IMR-90 (cell line): ENCODE measurements at regions not wholly inside any gene's neighbourhood (a gene's known extent, or its start where the extent isn't known, plus 50 kb on each side); places are given as distances from the start of the nearest gene placed in this dataset.

Source experiments
- ATAC-seq: fragments of 200-7000 bp; cut with Tn5 transposase; 2 replicates; pipeline ENCODE4 v1.9.1; 2020; ENCODE audit warnings: low read depth, mild to moderate bottlenecking, moderate library complexity
- BruUV-seq: library from RNA; stranded (reverse); fragments of 400-500 nt; replicated peaks from 2 replicates; lab custom pipeline; 2021; lab: Mats Ljungman, UMichigan
- CTCF ChIA-PET: fragments of 300-600 bp; formaldehyde crosslinking; extraction: SDS; loops from one replicate; lab custom pipeline; 2021; ENCODE audit warnings: antibody characterized with exemption; lab: Yijun Ruan, JAX
- POLR2A ChIA-PET: fragments of 300-600 bp; sonication (Branson Sonifier 250); formaldehyde crosslinking; loops from one replicate; lab custom pipeline; 2022; ENCODE audit warnings: antibody characterized with exemption; ENCODE audit not compliant: unreplicated experiment; lab: Charles Lee
- DNase-seq: peaks from one replicate; pipeline ENCODE4 v3.0.0; 2013
- H2AFZ ChIP-seq: replicated peaks from 2 replicates; pipeline ENCODE3; 2013; ENCODE audit warnings: low read length, mild to moderate bottlenecking; ENCODE audit not compliant: poor library complexity
- H2AK5ac ChIP-seq: 2 replicates; pipeline ENCODE4 v1.6.1; 2013; ENCODE audit warnings: low read depth, low read length, inconsistent platforms
- H2AK9ac ChIP-seq: replicated peaks from 2 replicates; pipeline ENCODE3; 2013; ENCODE audit warnings: mild to moderate bottlenecking, low read depth, low read length, moderate library complexity; ENCODE audit not compliant: poor library complexity
- H2BK120ac ChIP-seq: 2 replicates; pipeline ENCODE4 v1.6.1; 2013; ENCODE audit warnings: low read depth, low read length, inconsistent platforms
- H2BK15ac ChIP-seq: 3 replicates; pipeline ENCODE4 v1.6.1; 2013; ENCODE audit warnings: low read depth, low read length, inconsistent platforms
- H2BK20ac ChIP-seq: 2 replicates; pipeline ENCODE4 v1.6.1; 2013; ENCODE audit warnings: low read depth, mild to moderate bottlenecking, inconsistent platforms, low read length, moderate library complexity
- H2BK5ac ChIP-seq: 2 replicates; pipeline ENCODE4 v1.6.1; 2013; ENCODE audit warnings: mild to moderate bottlenecking, low read depth, low read length, inconsistent platforms; ENCODE audit not compliant: poor library complexity, severe bottlenecking
- H3K14ac ChIP-seq: replicated peaks from 2 replicates; pipeline ENCODE4 v1.6.1; 2013; ENCODE audit warnings: low read depth, low read length, inconsistent platforms
- H3K18ac ChIP-seq: 2 replicates; pipeline ENCODE4 v1.6.1; 2013; ENCODE audit warnings: low read depth, low read length, control low read depth
- H3K23ac ChIP-seq: 2 replicates; pipeline ENCODE4 v1.6.1; 2013; ENCODE audit warnings: low read depth, low read length, inconsistent platforms
- H3K27ac ChIP-seq: 2 replicates; pipeline ENCODE4 v1.5.1; 2013; ENCODE audit warnings: mild to moderate bottlenecking, control low read depth, low read length; ENCODE audit not compliant: insufficient read depth
- H3K27me3 ChIP-seq: 2 replicates; pipeline ENCODE4 v1.6.1; 2013; ENCODE audit warnings: low read length; ENCODE audit not compliant: control insufficient read depth, insufficient read depth
- H3K36me3 ChIP-seq: 2 replicates; pipeline ENCODE4 v1.6.1; 2013; ENCODE audit warnings: low read length, mixed read lengths; ENCODE audit not compliant: control insufficient read depth, insufficient read depth
- H3K4ac ChIP-seq: 2 replicates; pipeline ENCODE4 v1.6.1; 2013; ENCODE audit warnings: low read depth, low read length, inconsistent platforms
- H3K4me1 ChIP-seq: 2 replicates; pipeline ENCODE4 v1.6.1; 2013; ENCODE audit warnings: low read length, mixed read lengths; ENCODE audit not compliant: control insufficient read depth, insufficient read depth
- H3K4me2 ChIP-seq: 2 replicates; pipeline ENCODE4 v1.6.1; 2013; ENCODE audit warnings: low read depth, mild to moderate bottlenecking, control low read depth, low read length, moderate library complexity
- H3K4me3 ChIP-seq: 2 replicates; pipeline ENCODE4 v1.5.1; 2013; ENCODE audit warnings: low read depth, mild to moderate bottlenecking, control low read depth, low read length, moderate library complexity; ENCODE audit not compliant: insufficient read depth
- H3K56ac ChIP-seq: 2 replicates; pipeline ENCODE4 v1.6.1; 2013; ENCODE audit warnings: low read length, inconsistent platforms; ENCODE audit not compliant: insufficient read depth; ENCODE audit errors: extremely low read depth
- H3K79me1 ChIP-seq, 2 experiments: 2 replicates each; pipeline ENCODE4 v1.6.1; 2013; ENCODE audit warnings: low read length in 2 of 2, inconsistent platforms in 1 of 2, low read depth in 1 of 2
- H3K9ac ChIP-seq: 2 replicates; pipeline ENCODE4 v1.6.1; 2013; ENCODE audit warnings: low read depth, low read length, control low read depth
- H3K9me1 ChIP-seq: 2 replicates; pipeline ENCODE4 v1.6.1; 2013; ENCODE audit warnings: low read length, inconsistent platforms; ENCODE audit not compliant: insufficient read depth
- H3K9me3 ChIP-seq: 2 replicates; pipeline ENCODE4 v1.6.1; 2013; ENCODE audit warnings: low read length; ENCODE audit not compliant: control insufficient read depth, insufficient read depth
- H4K20me1 ChIP-seq: 2 replicates; pipeline ENCODE4 v1.6.1; 2013; ENCODE audit warnings: low read length, inconsistent platforms; ENCODE audit not compliant: insufficient read depth
- H4K5ac ChIP-seq: 2 replicates; pipeline ENCODE4 v1.6.1; 2013; ENCODE audit warnings: mild to moderate bottlenecking, low read depth, low read length, control low read depth
- H4K8ac ChIP-seq, 2 experiments: 2 replicates each; pipeline ENCODE4 v1.6.1; 2013; ENCODE audit warnings: low read depth in 2 of 2, low read length in 2 of 2, control low read depth in 1 of 2, inconsistent platforms in 1 of 2
- H4K91ac ChIP-seq: 2 replicates; pipeline ENCODE4 v1.6.1; 2013; ENCODE audit warnings: low read depth, low read length, inconsistent platforms; ENCODE audit not compliant: insufficient read depth
- BHLHE40 ChIP-seq: fragments of 150-350 bp; IDR thresholded peaks from 2 replicates; pipeline ENCODE4 v1.6.1; 2016; ENCODE audit warnings: mild to moderate bottlenecking, low read depth, low read length
- CEBPB ChIP-seq: IDR thresholded peaks from 2 replicates; pipeline ENCODE4 v1.6.1; 2012; ENCODE audit warnings: low read depth, low read length, improper control_type of control experiment
- CHD1 ChIP-seq: IDR thresholded peaks from 2 replicates; pipeline ENCODE4 v1.6.1; 2012; ENCODE audit warnings: low read depth, low read length, improper control_type of control experiment
- CTCF ChIP-seq: conservative IDR thresholded peaks from 2 replicates; pipeline ENCODE4 v1.5.1; 2012; ENCODE audit warnings: mild to moderate bottlenecking, low read depth, low read length, improper control_type of control experiment
- ELK1 ChIP-seq: fragments of 150-350 bp; IDR thresholded peaks from 2 replicates; pipeline ENCODE4 v1.6.1; 2016; ENCODE audit warnings: low read depth, mild to moderate bottlenecking, low read length, moderate library complexity, borderline replicate concordance
- FOS ChIP-seq: fragments of 150-350 bp; IDR thresholded peaks from 2 replicates; pipeline ENCODE4 v1.6.1; 2016; ENCODE audit warnings: low read depth, low read length
- MAFK ChIP-seq: IDR thresholded peaks from 2 replicates; pipeline ENCODE4 v1.6.1; 2012; ENCODE audit warnings: low read depth, low read length, improper control_type of control experiment
- MAZ ChIP-seq: IDR thresholded peaks from 2 replicates; pipeline ENCODE4 v1.6.1; 2012; ENCODE audit warnings: low read depth, mild to moderate bottlenecking, low read length, improper control_type of control experiment, moderate library complexity, borderline replicate concordance
- MXI1 ChIP-seq: IDR thresholded peaks from 2 replicates; pipeline ENCODE4 v1.6.1; 2012; ENCODE audit warnings: low read depth, mild to moderate bottlenecking, low read length, moderate library complexity, borderline replicate concordance
- NFE2L2 ChIP-seq: fragments of 150-350 bp; IDR thresholded peaks from 2 replicates; pipeline ENCODE4 v1.6.1; 2016; ENCODE audit warnings: low read depth, mild to moderate bottlenecking, low read length
- POLR2A ChIP-seq: IDR thresholded peaks from 2 replicates; pipeline ENCODE4 v1.6.1; 2012; ENCODE audit warnings: mild to moderate bottlenecking, low read depth, low read length
- RAD21 ChIP-seq: IDR thresholded peaks from 2 replicates; pipeline ENCODE4 v1.6.1; 2012; ENCODE audit warnings: low read length, improper control_type of control experiment
- RCOR1 ChIP-seq: IDR thresholded peaks from 2 replicates; pipeline ENCODE4 v1.6.1; 2012; ENCODE audit warnings: mild to moderate bottlenecking, low read length, improper control_type of control experiment; ENCODE audit not compliant: insufficient replicate concordance
- RFX5 ChIP-seq: IDR thresholded peaks from 2 replicates; pipeline ENCODE4 v1.8.0; 2012; ENCODE audit warnings: low read depth, mild to moderate bottlenecking, low read length, moderate library complexity
- SMC3 ChIP-seq: fragments of 150-350 bp; IDR thresholded peaks from 2 replicates; pipeline ENCODE4 v1.6.1; 2016; ENCODE audit warnings: low read depth, mild to moderate bottlenecking, antibody characterized with exemption, low read length, moderate library complexity
- USF2 ChIP-seq: fragments of 150-350 bp; IDR thresholded peaks from 2 replicates; pipeline ENCODE4 v1.6.1; 2017; ENCODE audit warnings: mild to moderate bottlenecking, antibody characterized with exemption, low read length, low read depth
- dilution Hi-C: fragments of 300-500 bp; cut with HindIII; formaldehyde crosslinking; loops from one replicate; pipeline ENCODE4 v1.14.3; 2018; ENCODE audit warnings: low sequenced_read_pairs; ENCODE audit not compliant: unreplicated experiment
- in situ Hi-C: fragments of 300-500 bp; cut with MboI; formaldehyde crosslinking; loops from 3 replicates; pipeline ENCODE4 v1.14.3; 2019; ENCODE audit warnings: low sequenced_read_pairs, inconsistent platforms, mixed read lengths
- intact Hi-C: fragments of 100-400 bp; cut with micrococcal nuclease; formaldehyde crosslinking; loops from 2 replicates; pipeline ENCODE4 v1.10.0; 2022

GRCh38 chr4:27602172-27602571 lies 741.5 kb downstream of the STIM2 start:
- POLR2A ChIA-PET, result no interaction called here
- Histone ChIP-seq H3K18ac (no peak overlapping the region), H3K4me1 (no peaks in the 10 kb centered on the region), H3K9me1 (no peaks in the 10 kb centered on the region), H2AK9ac (no peak overlapping the region), H2BK5ac (no peak overlapping the region), H2BK120ac (no peak overlapping the region), H3K4me3 (no peak overlapping the region), H4K5ac (no peak overlapping the region), H2BK15ac (no peak overlapping the region), H3K27ac (no peak overlapping the region), H2AFZ (no peak overlapping the region), H3K27me3 (no peaks in the 10 kb centered on the region), H3K36me3 (no peaks in the 10 kb centered on the region), H3K9ac (no peak overlapping the region), H3K4me2 (no peak overlapping the region), H3K14ac (no peak overlapping the region), H3K9me3 (no peaks in the 10 kb centered on the region), H3K4ac (no peak overlapping the region), H2BK20ac (no peak overlapping the region), H4K91ac (no peak overlapping the region), H4K20me1 (no peaks in the 10 kb centered on the region), H3K23ac (no peak overlapping the region), H3K56ac (no peak overlapping the region), H4K8ac (no peak overlapping the region), H2AK5ac (no peak overlapping the region), H3K79me1 (no peaks in the 10 kb centered on the region)
- in situ Hi-C loops (no loop called here), intact Hi-C loops (no loop called here), dilution Hi-C loops (no loop called here)
- BruUV-seq, result no TSS peak
- no peak for ATAC-seq
- DNase-seq, result no peak
- CTCF ChIA-PET, result no interaction called here
- TF ChIP-seq NFE2L2 (no peak), MXI1 (no peak), USF2 (no peak), SMC3 (no peak), CEBPB (no peak), BHLHE40 (no peak), POLR2A (no peak), RCOR1 (no peak), CTCF (no peak), MAFK (no peak), CHD1 (no peak), RAD21 (no peak), RFX5 (no peak), ELK1 (no peak), MAZ (no peak), FOS (no peak)
